ENCODE measurements at regions not wholly inside any gene's neighbourhood (a gene's known extent, or its start where the extent isn't known, plus 50 kb on each side); places are given as distances from the start of the nearest gene placed in this dataset.

DNA sequence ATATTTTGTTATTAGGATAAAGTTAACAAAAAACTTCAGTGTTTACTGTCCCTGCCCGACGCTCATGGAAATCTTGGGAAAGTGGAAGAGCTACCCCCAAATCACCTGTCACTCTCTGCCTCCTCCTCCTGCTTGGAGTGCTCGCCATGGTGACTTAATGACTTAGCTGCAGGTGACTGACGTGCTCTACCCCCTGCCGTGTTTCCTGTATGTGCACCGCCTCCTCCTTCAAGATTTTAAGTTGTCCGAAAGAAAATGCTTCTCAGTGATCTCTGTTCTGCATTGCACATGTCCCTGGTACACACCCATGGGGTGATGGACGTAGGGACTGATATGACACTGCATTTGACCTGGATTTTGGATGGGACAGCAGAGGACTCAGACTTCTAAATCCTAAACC is 338.8 kb upstream of the SHH start:
- CTCF ChIA-PET, result no interaction called here

GRCh38 chr7:156148995-156149394 is 336.7 kb upstream of the SHH start:
- no peak for TF ChIP-seq CTCF (IDR thresholded peaks at IDR 0.05; ENCODE audit: control extremely low read depth, extremely low read depth, low read depth, missing control alignments)
- CTCF ChIA-PET, result interaction anchor here (1.4 kb wide), 1 partner anchor 8 kb away, joined by 3 read pairs; no protein-coding TSS in a partner anchor
- no peak for DNase-seq (ENCODE audit: extremely low spot score)
- POLR2A ChIA-PET, result no interaction called here

More for the DNA sequence above, 338.8 kb upstream of the SHH start:
- POLR2A ChIA-PET, result no interaction called here
- TF ChIP-seq CTCF (IDR thresholded peaks at IDR 0.05; ENCODE audit: control extremely low read depth, extremely low read depth, low read depth, missing control alignments), result no peak
- DNase-seq (ENCODE audit: extremely low spot score), result no peak

DNA sequence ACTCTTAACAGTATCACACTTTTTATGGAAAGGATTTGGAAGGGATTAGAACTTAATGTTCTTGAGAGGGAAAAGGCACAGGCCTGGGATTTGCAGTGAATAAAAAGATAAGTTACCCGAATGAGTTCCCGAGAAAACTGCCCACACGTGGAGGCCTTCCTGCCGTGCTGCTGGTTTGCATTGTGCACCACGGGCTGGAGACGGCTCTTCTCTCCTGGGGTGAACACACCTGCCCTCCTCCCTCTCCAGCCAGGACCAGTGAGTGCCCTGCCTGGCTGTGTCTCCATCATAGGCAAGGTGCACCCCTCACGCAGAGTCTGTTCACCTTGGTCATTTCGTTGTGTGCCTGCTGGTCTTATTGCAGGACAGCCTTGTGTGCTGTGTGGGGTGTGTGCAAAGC is 336.3 kb upstream of the SHH start:
- no peak for DNase-seq (ENCODE audit: extremely low spot score)
- ChIA-PET POLR2A (no interaction called here), CTCF (interaction anchor here (1.4 kb wide), 1 partner anchor 8 kb away, joined by 3 read pairs; no protein-coding TSS in a partner anchor)
- no peak for TF ChIP-seq CTCF (IDR thresholded peaks at IDR 0.05; ENCODE audit: control extremely low read depth, extremely low read depth, low read depth, missing control alignments)

DNA sequence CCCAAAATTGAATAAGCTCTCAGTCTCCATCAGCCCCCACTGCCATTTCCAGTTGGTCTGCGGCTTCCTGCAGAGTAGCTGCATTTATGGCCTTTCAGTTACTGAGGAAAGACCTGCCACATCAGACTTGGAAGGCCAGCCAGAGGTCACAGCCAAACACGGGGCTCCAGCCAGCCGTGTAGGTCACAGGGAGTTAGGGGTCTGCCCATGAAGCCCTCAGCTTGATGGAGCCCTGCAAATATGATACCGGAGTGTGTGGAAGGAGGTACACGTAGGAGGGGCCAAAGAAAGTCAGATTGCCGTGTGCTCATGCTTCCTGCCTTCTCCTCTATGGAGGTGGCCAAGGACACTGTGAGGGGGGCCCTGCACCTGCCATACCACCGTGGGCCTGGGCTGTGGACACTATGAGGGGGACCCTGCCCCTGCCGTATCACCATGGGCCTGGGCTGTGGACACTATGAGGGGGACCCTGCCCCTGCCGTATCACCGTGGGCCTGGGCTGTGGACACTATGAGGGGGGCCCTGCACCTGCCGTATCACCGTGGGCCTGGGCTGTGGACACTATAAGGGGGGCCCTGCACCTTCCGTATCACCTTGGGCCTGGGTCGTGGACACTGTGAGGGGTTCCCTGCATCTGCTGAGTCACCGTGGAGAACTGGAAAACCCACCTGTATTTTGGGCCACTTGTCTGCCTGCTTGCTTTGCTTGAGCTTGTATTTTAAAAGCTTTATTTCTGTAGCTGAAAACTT is 335.7 kb upstream of the SHH start:
- no peak for TF ChIP-seq CTCF (IDR thresholded peaks at IDR 0.05; ENCODE audit: control extremely low read depth, extremely low read depth, low read depth, missing control alignments)
- ChIA-PET CTCF (interaction anchor here (1.4 to 1.6 kb wide), 2 partner anchors 9 to 10 kb away, joined by 3 read pairs; no protein-coding TSS in a partner anchor), POLR2A (no interaction called here)
- DNase-seq (ENCODE audit: extremely low spot score), result no peak

GRCh38 chr7:156147104-156147503 is 334.8 kb upstream of the SHH start:
- ChIA-PET POLR2A (no interaction called here), CTCF (interaction anchor here (1.6 kb wide), 1 partner anchor 9 kb away, joined by 3 read pairs; no protein-coding TSS in a partner anchor)
- DNase-seq (ENCODE audit: extremely low spot score), result no peak
- TF ChIP-seq CTCF (IDR thresholded peaks at IDR 0.05; ENCODE audit: control extremely low read depth, extremely low read depth, low read depth, missing control alignments), result no peak

GRCh38 chr7:156145996-156146395 is 333.7 kb upstream of the SHH start:
- DNase-seq (ENCODE audit: extremely low spot score), result no peak
- no peak for TF ChIP-seq CTCF (IDR thresholded peaks at IDR 0.05; ENCODE audit: control extremely low read depth, extremely low read depth, low read depth, missing control alignments)
- CTCF ChIA-PET, result interaction anchor here (1.6 kb wide), 1 partner anchor 8 kb away, joined by 3 read pairs; no protein-coding TSS in a partner anchor
- POLR2A ChIA-PET, result no interaction called here
